GM12892 (cell line): ENCODE measurements at regions not wholly inside any gene's neighbourhood (a gene's known extent, or its start where the extent isn't known, plus 50 kb on each side); places are given as distances from the start of the nearest gene placed in this dataset.

Source experiments
- POLR2A ChIP-seq: IDR thresholded peaks from 2 replicates; pipeline ENCODE4 v1.6.1; 2011; ENCODE audit warnings: low read depth, low read length, control low read depth
- POLR2AphosphoS5 ChIP-seq: IDR thresholded peaks from 2 replicates; pipeline ENCODE4 v1.6.1; 2011; ENCODE audit warnings: low read depth, low read length, control low read depth
- TAF1 ChIP-seq: IDR thresholded peaks from 2 replicates; pipeline ENCODE4 v1.6.1; 2011; ENCODE audit warnings: low read depth, mild to moderate bottlenecking, control low read depth, low read length, borderline replicate concordance

DNA sequence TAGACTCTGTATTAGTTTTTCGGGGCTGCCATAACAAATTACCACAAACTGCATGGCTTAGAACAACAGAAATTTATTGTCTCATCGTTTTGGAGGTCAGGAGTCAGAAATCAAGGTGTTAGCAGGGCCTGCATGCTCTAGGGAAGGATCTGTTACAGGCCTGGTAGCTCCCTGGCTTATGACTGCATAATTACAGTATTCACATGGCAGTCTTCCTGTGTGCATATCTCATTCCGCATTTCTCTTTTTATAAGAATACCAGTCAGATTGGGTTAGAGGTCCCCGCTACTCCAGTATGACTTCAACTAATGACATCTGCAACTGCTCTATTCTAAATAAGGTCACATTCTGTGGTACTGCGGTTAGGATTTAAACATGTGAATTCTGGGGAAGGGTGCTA is 59.3 kb upstream of the SLC2A12 start:
- no peak for TF ChIP-seq POLR2A
- no peak for TF ChIP-seq TAF1
- no peak for TF ChIP-seq POLR2AphosphoS5
